ENCODE measurements at regions not wholly inside any gene's neighbourhood (a gene's known extent, or its start where the extent isn't known, plus 50 kb on each side); places are given as distances from the start of the nearest gene placed in this dataset.

DNA sequence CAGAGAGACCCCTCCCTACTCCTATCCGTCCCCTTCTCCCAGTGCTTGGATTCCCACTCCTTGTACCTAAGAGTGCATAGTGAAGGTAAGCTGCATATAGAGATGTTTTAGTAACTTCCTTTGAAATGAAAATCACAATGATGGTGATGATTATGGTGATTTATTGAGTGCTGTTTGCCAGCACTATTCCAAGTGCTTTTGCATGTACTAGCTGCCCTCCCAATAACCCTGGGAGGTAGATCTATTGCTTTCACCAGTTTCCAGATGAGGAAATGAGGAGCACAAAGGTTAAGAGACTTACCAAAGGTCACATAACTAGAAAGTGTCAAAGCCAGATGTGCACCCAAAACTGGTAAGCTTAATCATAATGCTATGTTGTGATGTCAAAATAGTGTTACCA is 80.4 kb upstream of the NEUROD6 start:
- H3K4me3 Mint-ChIP-seq (ENCODE audit: unreplicated experiment), result no peak overlapping the region
- H3K27me3 ChIP-seq (replicated peaks; ENCODE audit: control insufficient read depth, insufficient read depth, low read length), result no peaks in the 10 kb centered on the region
- peaks cover 2% of the 10 kb centered on the region for H3K4me1 Mint-ChIP-seq (ENCODE audit: low read depth, unreplicated experiment)
- ChIA-PET CTCF (interaction anchor here (0.6 kb wide), 1 partner anchor 25 kb away, joined by 3 read pairs; no protein-coding TSS in a partner anchor), POLR2A (no interaction called here)
- no peak for DNase-seq
- H3K27ac Mint-ChIP-seq (ENCODE audit: unreplicated experiment), result no peak overlapping the region
- TF ChIP-seq, protein P1, sequence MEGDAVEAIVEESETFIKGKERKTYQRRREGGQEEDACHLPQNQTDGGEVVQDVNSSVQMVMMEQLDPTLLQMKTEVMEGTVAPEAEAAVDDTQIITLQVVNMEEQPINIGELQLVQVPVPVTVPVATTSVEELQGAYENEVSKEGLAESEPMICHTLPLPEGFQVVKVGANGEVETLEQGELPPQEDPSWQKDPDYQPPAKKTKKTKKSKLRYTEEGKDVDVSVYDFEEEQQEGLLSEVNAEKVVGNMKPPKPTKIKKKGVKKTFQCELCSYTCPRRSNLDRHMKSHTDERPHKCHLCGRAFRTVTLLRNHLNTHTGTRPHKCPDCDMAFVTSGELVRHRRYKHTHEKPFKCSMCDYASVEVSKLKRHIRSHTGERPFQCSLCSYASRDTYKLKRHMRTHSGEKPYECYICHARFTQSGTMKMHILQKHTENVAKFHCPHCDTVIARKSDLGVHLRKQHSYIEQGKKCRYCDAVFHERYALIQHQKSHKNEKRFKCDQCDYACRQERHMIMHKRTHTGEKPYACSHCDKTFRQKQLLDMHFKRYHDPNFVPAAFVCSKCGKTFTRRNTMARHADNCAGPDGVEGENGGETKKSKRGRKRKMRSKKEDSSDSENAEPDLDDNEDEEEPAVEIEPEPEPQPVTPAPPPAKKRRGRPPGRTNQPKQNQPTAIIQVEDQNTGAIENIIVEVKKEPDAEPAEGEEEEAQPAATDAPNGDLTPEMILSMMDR (IDR thresholded peaks at IDR 0.05; ENCODE audit: insufficient read depth in 1 of 2, low read depth in 1 of 2, low read length in 1 of 2, severe bottlenecking in 1 of 2, unreplicated experiment in 1 of 2), result no peak
- H3K27me3 Mint-ChIP-seq (ENCODE audit: insufficient read depth, unreplicated experiment), result no peaks in the 10 kb centered on the region
- H3K36me3 Mint-ChIP-seq (ENCODE audit: insufficient read depth, unreplicated experiment), result no peaks in the 10 kb centered on the region
- intact Hi-C loops (cut with micrococcal nuclease; ENCODE audit: unreplicated experiment), result no loop called here
- H3K4me1 ChIP-seq, result 0 out of 2 replicates have a peak, but pooled peaks cover 3% of the 10 kb centered on the region
- no peak overlapping the region for H3K4me3 ChIP-seq (ENCODE audit: low read depth, low read length)
- no peaks in the 10 kb centered on the region for H3K9me3 ChIP-seq
- H3K9me3 Mint-ChIP-seq (ENCODE audit: unreplicated experiment), result no peaks in the 10 kb centered on the region
- no peaks in the 10 kb centered on the region for H3K36me3 ChIP-seq (ENCODE audit: control insufficient read depth, insufficient read depth, low read length)
- no TSS peak for BruUV-seq (replicated peaks)

DNA sequence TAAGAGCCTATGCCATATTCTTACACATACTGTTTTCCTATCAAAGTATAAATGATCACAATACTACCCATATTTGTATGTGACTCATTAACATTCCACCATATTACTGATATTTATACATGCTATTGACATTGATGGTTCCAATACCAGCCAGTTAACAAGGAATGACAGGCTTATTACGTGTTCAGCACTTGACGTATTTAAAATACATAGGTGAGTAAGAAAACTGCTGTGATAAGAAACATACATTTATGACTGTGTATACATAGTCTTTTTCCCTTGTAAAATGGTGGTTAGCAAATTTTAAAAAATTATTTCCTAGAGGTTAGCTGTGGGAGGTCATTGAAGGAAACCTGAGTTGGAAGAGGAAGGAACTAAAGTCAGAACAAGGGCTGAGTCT is 81.1 kb upstream of the NEUROD6 start:
- Histone ChIP-seq H3K36me3 (ENCODE audit: control insufficient read depth, insufficient read depth, low read length) (no peaks in the 10 kb centered on the region), H3K9me3 (no peaks in the 10 kb centered on the region), H3K4me1 (0 out of 2 replicates have a peak, but pooled peaks cover 3% of the 10 kb centered on the region), H3K27me3 (replicated peaks; ENCODE audit: control insufficient read depth, insufficient read depth, low read length) (no peaks in the 10 kb centered on the region), H3K4me3 (ENCODE audit: low read depth, low read length) (no peak overlapping the region)
- no peaks in the 10 kb centered on the region for H3K27me3 Mint-ChIP-seq (ENCODE audit: insufficient read depth, unreplicated experiment)
- TF ChIP-seq, protein P1 (IDR thresholded peaks at IDR 0.05; ENCODE audit: insufficient read depth in 1 of 2, low read depth in 1 of 2, low read length in 1 of 2, severe bottlenecking in 1 of 2, unreplicated experiment in 1 of 2), result no peak
- POLR2A ChIA-PET, result no interaction called here
- H3K9me3 Mint-ChIP-seq (ENCODE audit: unreplicated experiment), result no peaks in the 10 kb centered on the region
- no peaks in the 10 kb centered on the region for H3K4me1 Mint-ChIP-seq (ENCODE audit: low read depth, unreplicated experiment)
- no peak for DNase-seq
- intact Hi-C loops (cut with micrococcal nuclease; ENCODE audit: unreplicated experiment), result no loop called here
- H3K4me3 Mint-ChIP-seq (ENCODE audit: unreplicated experiment), result no peak overlapping the region
- CTCF ChIA-PET, result no interaction called here
- no peaks in the 10 kb centered on the region for H3K36me3 Mint-ChIP-seq (ENCODE audit: insufficient read depth, unreplicated experiment)
- BruUV-seq (replicated peaks), result no TSS peak
- H3K27ac Mint-ChIP-seq (ENCODE audit: unreplicated experiment), result no peak overlapping the region

DNA sequence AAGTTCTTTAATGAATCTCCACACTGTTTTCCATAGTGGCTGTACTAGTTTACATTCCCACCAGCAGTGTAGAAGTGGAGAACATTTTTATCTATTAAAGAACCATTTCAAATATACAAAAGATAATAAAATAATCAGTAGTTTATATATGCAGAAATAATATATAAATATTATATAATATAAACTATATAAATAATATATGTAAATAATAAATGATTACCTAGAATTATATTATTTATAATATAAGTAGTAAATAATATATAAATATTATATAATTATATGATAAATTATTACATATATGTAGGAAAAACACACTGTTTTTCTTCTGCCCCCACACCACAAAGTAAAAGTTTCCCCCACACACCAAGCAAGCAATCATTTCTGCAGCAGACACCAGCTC is 83.5 kb upstream of the NEUROD6 start:
- Mint-ChIP-seq H3K27ac (ENCODE audit: unreplicated experiment) (no peak overlapping the region), H3K36me3 (ENCODE audit: insufficient read depth, unreplicated experiment) (no peaks in the 10 kb centered on the region), H3K4me3 (ENCODE audit: unreplicated experiment) (no peak overlapping the region), H3K4me1 (ENCODE audit: low read depth, unreplicated experiment) (no peaks in the 10 kb centered on the region), H3K9me3 (ENCODE audit: unreplicated experiment) (no peaks in the 10 kb centered on the region), H3K27me3 (ENCODE audit: insufficient read depth, unreplicated experiment) (no peaks in the 10 kb centered on the region)
- Histone ChIP-seq H3K27me3 (replicated peaks; ENCODE audit: control insufficient read depth, insufficient read depth, low read length) (no peaks in the 10 kb centered on the region), H3K4me1 (0 out of 2 replicates have a peak, but pooled peaks cover 3% of the 10 kb centered on the region), H3K9me3 (no peaks in the 10 kb centered on the region), H3K4me3 (ENCODE audit: low read depth, low read length) (no peak overlapping the region), H3K36me3 (ENCODE audit: control insufficient read depth, insufficient read depth, low read length) (no peaks in the 10 kb centered on the region)
- intact Hi-C loops (cut with micrococcal nuclease; ENCODE audit: unreplicated experiment), result no loop called here
- TF ChIP-seq, protein P1 (IDR thresholded peaks at IDR 0.05; ENCODE audit: insufficient read depth in 1 of 2, low read depth in 1 of 2, low read length in 1 of 2, severe bottlenecking in 1 of 2, unreplicated experiment in 1 of 2), result no peak
- no TSS peak for BruUV-seq (replicated peaks)
- POLR2A ChIA-PET, result no interaction called here
- no peak for DNase-seq
- CTCF ChIA-PET, result no interaction called here
